CD4-positive, alpha-beta T cell (primary cell): ENCODE measurements at regions not wholly inside any gene's neighbourhood (a gene's known extent, or its start where the extent isn't known, plus 50 kb on each side); places are given as distances from the start of the nearest gene placed in this dataset.

Experiments
- ATAC-seq: fragments of 200-7000 bp; cut with Tn5 transposase; one replicate; pipeline ENCODE4 v1.10.0; 2022; ENCODE audit warnings: mild to moderate bottlenecking; ENCODE audit not compliant: poor library complexity
- CTCF ChIA-PET: fragments of 350-600 bp; sonication (Branson Sonifier 250); formaldehyde crosslinking; loops from one replicate; lab custom pipeline; 2021; ENCODE audit warnings: antibody characterized with exemption, inconsistent platforms; lab: Charles Lee
- POLR2A ChIA-PET: fragments of 350-600 bp; sonication (Branson Sonifier 250); formaldehyde crosslinking; loops from one replicate; lab custom pipeline; 2021; ENCODE audit warnings: antibody characterized with exemption, inconsistent platforms; lab: Charles Lee
- DNase-seq, 14 experiments: peaks; one replicate each; pipeline ENCODE4 v3.0.0-alpha.2; 2013 to 2020; ENCODE audit warnings: mixed read lengths in 2 of 14
- H3K27ac ChIP-seq, 2 donors: one replicate each; pipeline versions ENCODE4 v1.5.1 to v1.7.0; 2013; ENCODE audit warnings: low read length in 2 of 2, low read depth in 1 of 2, mild to moderate bottlenecking in 1 of 2
- H3K27me3 ChIP-seq, 2 experiments: 1 replicate in 1 of 2; 2 replicates in 1 of 2; pipeline versions ENCODE4 v1.6.1 to v1.7.0; 2013; ENCODE audit warnings: low read length in 2 of 2, control low read depth in 1 of 2, mild to moderate bottlenecking in 1 of 2, moderate library complexity in 1 of 2; ENCODE audit not compliant: insufficient read depth in 2 of 2, control insufficient read depth in 1 of 2
- H3K36me3 ChIP-seq: one replicate; pipeline ENCODE4 v1.6.1; 2013; ENCODE audit warnings: low read length, control low read depth; ENCODE audit not compliant: insufficient read depth
- H3K4me1 ChIP-seq: one replicate; pipeline ENCODE4 v1.6.1; 2013; ENCODE audit warnings: low read length, control low read depth; ENCODE audit not compliant: insufficient read depth
- H3K4me3 ChIP-seq: one replicate; pipeline ENCODE4 v1.5.1; 2013; ENCODE audit warnings: mild to moderate bottlenecking, low read length, moderate library complexity
- H3K9me3 ChIP-seq, 2 experiments: 1 replicate in 1 of 2; 2 replicates in 1 of 2; pipeline versions ENCODE4 v1.6.1 to v1.7.0; 2013; ENCODE audit warnings: low read length in 2 of 2, mild to moderate bottlenecking in 2 of 2, control low read depth in 1 of 2, moderate library complexity in 1 of 2; ENCODE audit not compliant: control insufficient read depth in 1 of 2, insufficient read depth in 1 of 2
- H3K27ac Mint-ChIP-seq: one replicate; pipeline ENCODE4 v1.8.0; 2020; ENCODE audit warnings: mixed read lengths
- H3K27me3 Mint-ChIP-seq: one replicate; pipeline ENCODE4 v1.8.0; 2021; ENCODE audit warnings: mixed read lengths
- H3K36me3 Mint-ChIP-seq: one replicate; pipeline ENCODE4 v1.8.0; 2021; ENCODE audit warnings: low read depth, mixed read lengths
- H3K4me1 Mint-ChIP-seq: one replicate; pipeline ENCODE4 v1.8.0; 2021; ENCODE audit warnings: low read depth, mixed read lengths
- H3K4me3 Mint-ChIP-seq: one replicate; pipeline ENCODE4 v1.8.0; 2020; ENCODE audit warnings: mild to moderate bottlenecking, mixed read lengths
- H3K9me3 Mint-ChIP-seq: one replicate; pipeline ENCODE4 v1.8.0; 2020; ENCODE audit warnings: mixed read lengths
- CTCF ChIP-seq: fragments of 200-600 bp; IDR thresholded peaks from one replicate; pipeline ENCODE4 v1.8.0; 2022; ENCODE audit warnings: antibody characterized with exemption, mild to moderate bottlenecking
- intact Hi-C, 2 experiments: fragments of 100-400 bp; cut with DNase I in 1 of 2; cut with micrococcal nuclease in 1 of 2; formaldehyde crosslinking; loops; one replicate each; pipeline versions ENCODE4 v1.15.1 to v1.9.0; 2023 to 2025; cut with DNase I, micrococcal nuclease

DNA sequence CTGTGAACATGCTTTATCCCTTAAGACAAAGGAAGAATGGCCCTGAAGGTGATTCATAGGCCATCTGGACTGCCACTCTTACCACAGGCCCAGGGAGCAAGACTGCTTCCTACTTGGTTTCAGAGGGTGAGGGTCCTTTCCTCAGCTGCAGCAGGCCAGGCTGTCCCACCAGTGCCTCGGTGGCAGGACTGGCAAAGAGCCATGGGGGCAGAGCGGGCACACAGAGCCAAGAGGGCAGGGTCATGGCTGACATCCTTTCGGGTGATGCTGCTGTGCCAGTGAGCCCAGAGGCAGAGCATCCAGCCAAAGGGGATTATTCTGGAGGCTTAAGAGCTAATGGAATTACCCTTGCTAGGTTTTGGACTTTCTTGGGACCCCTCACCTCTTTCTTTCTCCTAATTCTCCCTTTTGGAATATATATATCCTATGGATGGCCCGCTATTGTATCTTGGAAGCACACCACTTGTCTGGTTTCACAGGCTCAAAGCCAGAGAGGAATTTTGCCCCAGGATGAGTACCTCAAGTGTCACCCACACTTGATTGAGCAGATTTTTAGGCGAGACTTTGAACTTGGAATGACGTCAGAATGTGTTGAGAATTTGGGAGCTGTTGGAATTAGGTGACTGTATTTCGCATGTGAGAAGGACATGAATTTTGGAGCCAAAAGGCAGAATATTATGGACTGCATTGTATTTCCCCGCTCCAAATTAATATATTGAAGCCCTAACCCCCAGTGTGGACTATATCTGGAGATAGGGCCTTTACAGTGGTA is 180.6 kb downstream of the BARX1 start:
- Histone ChIP-seq H3K4me1 (no peaks in the 10 kb centered on the region), H3K4me3 (no peak overlapping the region), H3K36me3 (no peaks in the 10 kb centered on the region), H3K27me3 (no peaks in the 10 kb centered on the region), H3K9me3 (no peaks in the 10 kb centered on the region), H3K27ac (no peak overlapping the region)
- ChIA-PET CTCF (no interaction called here), POLR2A (no interaction called here)
- Mint-ChIP-seq H3K36me3 (no peaks in the 10 kb centered on the region), H3K4me1 (no peaks in the 10 kb centered on the region), H3K27me3 (peaks cover 4% of the 10 kb centered on the region), H3K9me3 (no peaks in the 10 kb centered on the region), H3K27ac (no peak overlapping the region), H3K4me3 (no peak overlapping the region)
- ATAC-seq (no peak), DNase-seq (no peak)
- intact Hi-C loops, result no loop called here
- no peak for TF ChIP-seq CTCF

DNA sequence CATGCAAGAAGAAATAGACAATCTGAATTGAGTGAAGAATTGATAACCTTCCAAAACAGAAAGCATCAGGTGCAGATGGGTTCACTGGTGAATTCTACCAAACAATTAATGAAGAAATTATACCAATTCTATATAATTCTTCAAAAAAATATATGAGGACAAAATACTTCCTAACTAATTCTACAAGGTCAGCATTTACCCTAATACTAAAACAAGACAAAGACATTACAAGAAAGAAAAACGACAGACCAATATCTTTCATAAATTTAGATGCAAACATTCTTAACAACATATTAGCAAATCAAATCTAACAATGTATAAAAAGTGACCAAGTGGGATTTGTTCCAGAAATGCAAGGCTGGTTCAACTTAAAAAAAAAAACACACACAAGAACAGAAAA is 183.9 kb downstream of the BARX1 start:
- no peak overlapping the region for H3K27ac ChIP-seq
- H3K27ac Mint-ChIP-seq, result no peak overlapping the region
- intact Hi-C loops, result no loop called here
- H3K9me3 ChIP-seq, result no peaks in the 10 kb centered on the region
- ATAC-seq (no peak), DNase-seq (no peak)
- H3K4me3 ChIP-seq, result no peak overlapping the region
- CTCF ChIA-PET, result no interaction called here
- H3K36me3 ChIP-seq, result no peaks in the 10 kb centered on the region
- POLR2A ChIA-PET, result no interaction called here
- peaks cover 3% of the 10 kb centered on the region for H3K9me3 Mint-ChIP-seq
- H3K4me3 Mint-ChIP-seq, result no peak overlapping the region
- H3K4me1 Mint-ChIP-seq, result no peaks in the 10 kb centered on the region
- H3K4me1 ChIP-seq, result no peaks in the 10 kb centered on the region
- H3K36me3 Mint-ChIP-seq, result no peaks in the 10 kb centered on the region
- no peak for TF ChIP-seq CTCF
- peaks cover 4% of the 10 kb centered on the region for H3K27me3 Mint-ChIP-seq
- H3K27me3 ChIP-seq, result no peaks in the 10 kb centered on the region

GRCh38 chr9:93761822-93762221 is 185.4 kb downstream of the PHF2 start:
- H3K27me3 Mint-ChIP-seq, result peaks cover 40% of the 10 kb centered on the region
- POLR2A ChIA-PET, result no interaction called here
- ATAC-seq, result no peak

More at GRCh38 chr9:93761822-93762221, 185.4 kb downstream of the PHF2 start:
- H3K27ac ChIP-seq, result no peak overlapping the region
- peaks cover 2 to 17% of the 10 kb centered on the region in 2 experiments for H3K27me3 ChIP-seq
- no peak for TF ChIP-seq CTCF
- Mint-ChIP-seq H3K4me3 (no peak overlapping the region), H3K9me3 (peaks cover 11% of the 10 kb centered on the region), H3K36me3 (no peaks in the 10 kb centered on the region), H3K27ac (no peak overlapping the region), H3K4me1 (no peaks in the 10 kb centered on the region)
- no peaks in the 10 kb centered on the region for H3K4me1 ChIP-seq
- no peaks in the 10 kb centered on the region for H3K36me3 ChIP-seq
- no peak overlapping the region for H3K4me3 ChIP-seq
- DNase-seq, result no peak
- CTCF ChIA-PET, result no interaction called here
- intact Hi-C loops, result no loop called here
- peaks cover 0 to 10% of the 10 kb centered on the region in 2 experiments for H3K9me3 ChIP-seq
